C4-2B (cell line): ENCODE measurements at regions not wholly inside any gene's neighbourhood (a gene's known extent, or its start where the extent isn't known, plus 50 kb on each side); places are given as distances from the start of the nearest gene placed in this dataset.

Experiments used
- H3K27ac ChIP-seq: fragments of 450-650 bp; 2 replicates; pipeline ENCODE4 v1.5.1; 2017
- ZFX ChIP-seq: fragments of 450-650 bp; IDR thresholded peaks from 2 replicates; pipeline ENCODE4 v1.6.1; 2017
- TF ChIP-seq, protein P1 (sequence below): fragments of 450-650 bp; conservative IDR thresholded peaks from 2 replicates; pipeline ENCODE4 v1.5.1; 2017; ENCODE audit warnings: mild to moderate bottlenecking

DNA sequence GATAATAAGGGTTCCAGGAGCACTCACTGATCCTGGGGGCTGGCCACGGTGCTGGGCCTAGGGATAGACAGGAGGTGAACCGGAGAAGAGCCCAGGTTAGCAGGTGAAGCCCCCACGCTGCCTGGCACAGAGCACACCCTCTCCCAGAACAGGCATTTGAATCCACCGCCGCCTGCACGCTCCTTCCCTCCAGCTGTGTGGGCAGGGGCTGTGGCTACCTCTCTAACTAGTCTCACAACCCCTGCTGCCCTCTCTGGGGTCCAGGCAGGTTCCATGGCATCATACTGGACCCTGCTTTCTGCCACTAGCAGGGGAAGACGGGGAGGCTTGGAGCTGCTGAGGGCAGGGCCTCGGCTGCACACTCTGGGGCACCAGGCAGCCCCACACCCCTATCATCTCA, 358.0 kb downstream of the CTTN start:
- TF ChIP-seq, protein P1, sequence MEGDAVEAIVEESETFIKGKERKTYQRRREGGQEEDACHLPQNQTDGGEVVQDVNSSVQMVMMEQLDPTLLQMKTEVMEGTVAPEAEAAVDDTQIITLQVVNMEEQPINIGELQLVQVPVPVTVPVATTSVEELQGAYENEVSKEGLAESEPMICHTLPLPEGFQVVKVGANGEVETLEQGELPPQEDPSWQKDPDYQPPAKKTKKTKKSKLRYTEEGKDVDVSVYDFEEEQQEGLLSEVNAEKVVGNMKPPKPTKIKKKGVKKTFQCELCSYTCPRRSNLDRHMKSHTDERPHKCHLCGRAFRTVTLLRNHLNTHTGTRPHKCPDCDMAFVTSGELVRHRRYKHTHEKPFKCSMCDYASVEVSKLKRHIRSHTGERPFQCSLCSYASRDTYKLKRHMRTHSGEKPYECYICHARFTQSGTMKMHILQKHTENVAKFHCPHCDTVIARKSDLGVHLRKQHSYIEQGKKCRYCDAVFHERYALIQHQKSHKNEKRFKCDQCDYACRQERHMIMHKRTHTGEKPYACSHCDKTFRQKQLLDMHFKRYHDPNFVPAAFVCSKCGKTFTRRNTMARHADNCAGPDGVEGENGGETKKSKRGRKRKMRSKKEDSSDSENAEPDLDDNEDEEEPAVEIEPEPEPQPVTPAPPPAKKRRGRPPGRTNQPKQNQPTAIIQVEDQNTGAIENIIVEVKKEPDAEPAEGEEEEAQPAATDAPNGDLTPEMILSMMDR = no peak
- no peak for TF ChIP-seq ZFX
- H3K27ac ChIP-seq = no peak overlapping the region

DNA sequence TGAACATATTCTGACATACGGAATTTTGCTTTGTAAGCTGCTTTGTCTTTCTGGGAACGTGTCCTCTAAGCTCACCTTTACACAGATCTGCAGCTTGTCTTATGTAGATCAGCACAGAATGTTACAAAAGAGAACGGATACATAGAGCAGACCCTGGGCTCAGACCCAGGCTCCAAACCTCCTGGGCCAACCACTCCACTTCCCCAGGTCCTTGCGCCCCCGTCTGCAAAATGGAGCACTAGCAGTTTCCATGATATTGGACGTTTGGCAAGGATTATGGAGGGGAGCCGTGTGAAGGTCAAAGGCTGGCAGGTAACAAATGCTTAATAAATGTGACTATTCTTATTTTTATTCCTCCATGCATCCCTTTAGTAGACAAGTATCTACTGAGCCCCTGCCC, 358.4 kb downstream of the CTTN start:
- H3K27ac ChIP-seq = no peak overlapping the region
- TF ChIP-seq, protein P1 = no peak
- no peak for TF ChIP-seq ZFX

DNA sequence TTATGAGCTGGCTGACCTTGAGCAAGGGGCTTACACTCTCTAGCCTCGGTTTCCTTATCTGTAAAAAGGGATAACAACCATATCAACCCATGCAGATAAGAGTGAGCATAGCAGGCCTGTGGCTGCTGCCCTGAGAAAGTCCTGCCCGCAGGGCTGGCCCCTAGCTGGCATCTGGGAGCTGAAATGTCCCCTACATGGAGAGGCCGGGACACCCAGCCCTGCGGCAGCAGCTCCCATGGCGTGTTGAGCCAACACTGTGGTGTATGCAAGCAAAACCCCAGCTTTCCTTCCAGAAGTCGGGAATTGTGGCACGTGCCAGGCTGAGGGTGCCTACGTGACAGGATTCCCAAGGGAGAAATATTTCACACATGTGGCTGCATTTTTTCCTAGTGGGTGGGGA, 358.9 kb downstream of the CTTN start:
- no peak overlapping the region for H3K27ac ChIP-seq
- TF ChIP-seq, protein P1 = no peak
- TF ChIP-seq ZFX = no peak

DNA sequence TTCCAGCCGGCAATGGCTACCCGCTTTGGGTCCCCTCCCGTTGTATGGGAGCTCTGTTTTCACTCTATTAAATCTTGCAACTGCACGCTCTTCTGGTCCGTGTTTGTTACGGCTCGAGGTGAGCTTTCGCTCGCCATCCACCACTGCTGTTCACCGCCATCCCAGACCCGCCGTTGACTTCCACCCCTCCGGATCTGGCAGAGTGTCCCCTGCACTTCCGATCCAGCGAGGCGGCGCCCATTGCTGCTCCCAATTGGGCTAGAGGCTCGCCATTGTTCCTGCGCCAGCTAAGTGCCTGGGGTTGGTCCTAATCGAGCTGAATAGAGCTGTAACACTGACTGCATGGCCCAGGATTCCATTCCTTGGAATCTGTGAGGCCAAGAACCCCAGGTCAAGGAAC, 359.9 kb downstream of the CTTN start:
- H3K27ac ChIP-seq = no peak overlapping the region
- TF ChIP-seq ZFX = no peak
- TF ChIP-seq, protein P1 = no peak

DNA sequence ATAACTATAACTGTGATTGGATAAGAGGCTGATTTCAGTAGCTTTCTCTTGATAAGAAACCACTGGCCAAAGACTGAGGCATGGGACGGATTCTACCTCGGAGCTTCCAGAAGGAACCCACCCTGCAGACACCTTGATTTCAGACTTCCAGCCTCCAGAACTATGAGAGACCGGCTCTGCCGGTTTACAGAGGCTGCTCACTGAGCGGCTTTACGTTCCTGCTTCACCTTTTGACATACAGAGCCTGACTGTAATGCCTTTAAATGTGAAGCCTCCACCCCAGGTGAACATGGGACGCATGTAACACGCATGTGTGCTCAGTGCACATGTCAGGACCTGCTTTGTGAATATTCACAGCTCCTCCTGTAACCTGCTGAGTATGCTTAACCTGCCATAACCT, 361.5 kb downstream of the CTTN start:
- no peak overlapping the region for H3K27ac ChIP-seq
- TF ChIP-seq, protein P1 = no peak
- TF ChIP-seq ZFX = no peak

DNA sequence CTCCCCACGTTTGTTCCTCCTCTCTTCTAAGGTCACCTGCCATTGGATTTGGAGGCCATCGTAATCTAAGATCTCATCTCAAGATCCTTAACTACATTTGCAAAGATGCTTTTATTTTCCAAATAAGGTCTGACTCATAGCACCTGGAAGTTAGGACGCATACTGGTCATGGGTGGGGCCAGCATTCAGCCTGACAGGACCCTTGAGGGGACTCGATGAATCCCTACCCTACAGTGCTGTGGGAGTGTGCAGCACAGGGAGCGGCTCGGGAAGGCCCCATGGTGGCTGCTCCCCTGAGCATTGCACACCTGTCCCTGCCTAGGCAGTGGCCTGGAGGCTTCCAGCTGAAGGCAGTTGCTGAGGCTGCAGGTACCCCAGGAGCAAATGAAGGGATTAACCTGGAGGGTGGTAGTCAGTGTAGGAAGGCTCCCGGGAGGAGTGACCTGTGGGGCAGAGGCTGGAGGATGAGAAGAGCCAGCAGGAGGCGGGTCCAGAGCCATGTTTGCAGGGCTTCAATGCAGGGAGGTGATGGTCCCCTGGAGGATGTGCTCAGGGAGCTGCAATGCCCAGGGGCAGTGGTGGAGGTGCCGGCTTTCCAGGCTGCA, 362.2 kb downstream of the CTTN start:
- no peak overlapping the region for H3K27ac ChIP-seq
- TF ChIP-seq ZFX = no peak
- TF ChIP-seq, protein P1 = no peak

DNA sequence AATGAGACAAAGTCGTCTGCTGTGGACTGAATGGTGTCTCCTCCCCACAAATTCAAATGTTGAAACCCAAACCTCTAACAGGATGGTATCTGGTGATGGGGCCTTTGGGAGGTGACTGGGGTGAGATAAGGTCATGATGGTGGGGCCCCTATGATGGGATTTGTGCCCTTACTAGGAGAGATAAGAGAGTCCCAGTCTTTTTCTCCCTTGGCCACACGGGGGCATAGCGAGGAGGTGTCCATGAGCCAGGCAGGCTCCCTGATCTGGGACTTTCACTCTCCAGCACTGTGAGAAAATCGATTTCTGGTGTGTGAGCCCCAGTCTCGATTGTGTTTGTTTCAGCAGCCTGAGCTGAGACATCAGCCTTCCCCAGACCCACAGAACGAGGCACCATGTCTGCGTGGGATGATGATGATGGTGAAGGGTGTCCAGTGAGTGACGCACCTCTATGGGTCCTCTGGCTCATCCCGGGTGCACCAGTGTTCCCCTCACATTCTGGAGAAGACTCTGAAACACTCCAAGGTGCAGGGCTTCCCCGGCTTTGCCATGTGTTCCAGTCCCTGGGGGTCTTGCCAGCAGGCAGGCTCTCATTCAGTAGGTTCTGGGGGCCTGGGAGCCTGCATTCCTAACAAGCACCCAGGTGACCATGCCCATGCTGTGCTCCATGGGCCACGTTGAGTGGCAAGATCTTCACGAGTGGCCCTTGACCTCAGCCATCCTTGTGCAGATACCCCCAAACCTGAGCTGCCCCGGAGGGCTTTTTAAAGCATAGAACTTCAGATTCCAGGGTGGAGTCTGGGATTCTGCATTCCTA, 363.0 kb downstream of the CTTN start:
- TF ChIP-seq ZFX = no peak
- TF ChIP-seq, protein P1 = no peak
- no peak overlapping the region for H3K27ac ChIP-seq
